ENCODE measurements at regions not wholly inside any gene's neighbourhood (a gene's known extent, or its start where the extent isn't known, plus 50 kb on each side); places are given as distances from the start of the nearest gene placed in this dataset.

GRCh38 chr6:54008589-54008988 lies 102.7 kb upstream of the MLIP start:
- no peak for DNase-seq (ENCODE audit: low read depth, low spot score)
- H3K27ac ChIP-seq = no peak overlapping the region

DNA sequence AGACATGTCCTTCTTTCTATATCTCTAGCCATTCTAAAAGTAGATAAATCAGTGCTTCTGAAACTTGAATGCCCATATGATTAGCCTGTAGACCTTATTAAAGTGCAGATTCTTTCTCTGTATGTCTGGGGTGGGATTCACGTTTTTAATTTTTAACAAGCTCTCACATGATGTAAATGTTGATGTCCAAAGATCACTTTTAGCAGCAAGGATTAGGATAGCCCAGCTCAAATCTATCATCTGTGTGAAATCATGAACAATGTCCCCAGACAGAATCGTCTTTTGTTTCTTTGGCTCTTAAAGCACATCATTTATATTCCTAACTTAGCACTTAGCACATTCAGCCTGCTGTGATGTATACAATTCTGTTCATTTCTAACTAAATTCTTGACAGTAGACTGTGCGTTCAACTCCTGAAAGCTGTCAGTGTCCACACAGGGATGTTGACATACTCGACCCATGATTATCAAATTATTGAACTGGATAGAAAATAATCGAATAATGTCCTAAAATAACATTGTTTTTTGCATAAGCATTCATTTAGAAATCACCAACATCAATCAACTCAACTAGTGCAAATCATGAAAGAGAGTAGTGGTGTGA lies 102.1 kb upstream of the MLIP start:
- DNase-seq (ENCODE audit: low read depth, low spot score) = no peak
- no peak overlapping the region for H3K27ac ChIP-seq

DNA sequence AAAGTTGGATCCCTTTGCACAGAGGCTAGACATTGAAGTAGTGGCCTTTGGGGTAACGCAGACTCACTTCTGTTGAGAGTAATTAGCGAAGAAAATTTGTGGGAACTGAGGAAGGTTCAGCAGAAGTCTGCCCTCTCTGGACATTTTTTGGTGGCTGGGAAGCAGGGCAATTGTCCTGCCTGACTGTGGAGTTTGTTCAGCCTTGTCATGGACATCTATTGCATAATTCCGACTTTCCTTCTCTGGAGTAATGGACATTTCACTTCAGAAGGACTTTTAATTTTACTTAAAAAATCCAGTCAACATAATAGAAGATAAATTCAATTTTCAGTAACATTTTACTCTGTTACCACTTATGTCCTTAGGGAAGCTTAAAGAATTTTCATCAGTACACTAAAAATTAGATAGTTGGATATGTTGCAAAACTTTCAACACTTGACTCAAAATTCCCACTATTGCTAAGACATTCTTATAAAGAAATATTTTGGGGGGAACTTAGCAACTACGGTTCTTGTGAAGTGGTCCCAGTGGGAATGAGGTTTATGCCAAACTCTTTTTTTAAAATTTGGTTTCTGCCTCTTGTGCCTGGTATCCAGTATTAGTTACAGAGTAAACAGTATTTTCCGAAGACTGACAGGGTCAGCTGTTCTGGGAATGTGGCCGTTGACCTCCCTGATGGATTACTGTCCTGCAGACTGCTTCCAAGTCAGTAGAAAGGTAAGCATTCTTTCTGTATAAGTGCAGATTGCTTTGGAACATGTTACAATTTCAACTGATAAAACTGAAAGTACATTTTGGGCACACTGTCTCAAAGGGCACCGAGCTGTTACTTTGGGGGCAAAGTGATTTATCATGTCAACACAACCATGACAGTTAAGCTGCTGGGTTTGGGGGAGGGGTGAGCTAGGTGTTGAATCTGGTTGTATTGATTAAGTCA lies 100.6 kb upstream of the MLIP start:
- no peak overlapping the region for H3K27ac ChIP-seq
- DNase-seq (ENCODE audit: low read depth, low spot score) = no peak

DNA sequence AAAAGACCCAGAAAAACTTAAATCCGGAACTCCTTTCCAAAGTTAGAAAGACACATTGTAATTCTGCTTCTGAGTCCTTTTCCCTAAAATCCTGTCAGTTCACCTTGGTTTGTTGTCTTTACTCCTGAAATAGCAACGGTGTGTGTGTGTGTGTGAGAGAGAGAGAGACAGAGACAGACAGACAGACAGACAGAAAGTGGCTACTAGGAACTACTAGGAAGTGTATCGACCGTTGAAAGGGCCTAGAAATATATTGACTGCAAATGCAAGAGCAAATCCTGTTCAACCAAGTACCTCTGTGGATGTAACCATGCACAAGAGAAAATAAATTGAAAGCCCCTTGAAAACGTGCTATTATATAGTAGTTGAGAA lies 100.0 kb upstream of the MLIP start:
- no peak overlapping the region for H3K27ac ChIP-seq
- no peak for DNase-seq (ENCODE audit: low read depth, low spot score)

DNA sequence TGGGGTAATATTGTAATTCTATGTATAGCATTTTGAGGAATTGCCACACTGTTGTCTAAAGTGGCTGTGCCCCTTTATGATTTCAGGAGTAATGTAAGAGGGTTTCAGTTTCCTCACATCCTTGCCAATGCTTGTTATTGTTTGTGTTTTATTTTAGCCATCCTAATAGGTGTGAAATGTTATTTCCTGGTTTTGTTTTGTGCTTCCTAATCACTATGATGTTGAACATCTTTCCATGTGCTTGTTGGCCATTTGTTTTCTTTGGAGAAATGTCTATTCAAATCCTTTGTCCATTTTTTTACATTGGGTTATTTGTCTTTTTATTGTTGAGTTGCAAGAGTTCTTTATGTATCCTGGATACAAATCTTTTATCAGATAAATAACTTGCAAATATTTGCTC lies 97.3 kb upstream of the MLIP start:
- no peak overlapping the region for H3K27ac ChIP-seq
- no peak for DNase-seq (ENCODE audit: low read depth, low spot score)

- H3K27ac ChIP-seq = no peak overlapping the region
- no peak for DNase-seq (ENCODE audit: low read depth, low spot score)
Measured at GRCh38 chr6:54014440-54014839, 96.8 kb upstream of the MLIP start.

DNA sequence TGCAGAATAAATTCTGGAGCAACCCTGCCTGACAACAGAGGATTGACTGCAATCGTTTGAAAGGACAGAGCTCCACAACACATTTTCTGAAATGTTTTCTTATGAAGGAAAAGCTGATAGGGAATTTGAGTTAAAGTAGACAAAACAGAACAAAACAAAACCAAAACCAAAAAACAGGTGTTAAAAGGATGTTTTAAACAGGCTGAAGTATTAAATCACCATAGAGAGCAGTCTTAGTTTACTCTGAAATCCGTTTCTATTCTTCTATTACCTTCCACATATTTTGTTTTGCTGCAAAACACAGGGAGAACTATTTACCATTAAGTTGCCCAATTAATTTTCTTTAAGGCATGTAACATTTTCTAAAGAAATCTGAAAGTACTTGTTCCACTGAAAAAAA lies 93.4 kb upstream of the MLIP start:
- H3K27ac ChIP-seq = no peak overlapping the region
- DNase-seq (ENCODE audit: low read depth, low spot score) = no peak

- H3K27ac ChIP-seq = no peak overlapping the region
- no peak for DNase-seq (ENCODE audit: low read depth, low spot score)
Measured at GRCh38 chr6:54018722-54019121, 92.5 kb upstream of the MLIP start.

DNA sequence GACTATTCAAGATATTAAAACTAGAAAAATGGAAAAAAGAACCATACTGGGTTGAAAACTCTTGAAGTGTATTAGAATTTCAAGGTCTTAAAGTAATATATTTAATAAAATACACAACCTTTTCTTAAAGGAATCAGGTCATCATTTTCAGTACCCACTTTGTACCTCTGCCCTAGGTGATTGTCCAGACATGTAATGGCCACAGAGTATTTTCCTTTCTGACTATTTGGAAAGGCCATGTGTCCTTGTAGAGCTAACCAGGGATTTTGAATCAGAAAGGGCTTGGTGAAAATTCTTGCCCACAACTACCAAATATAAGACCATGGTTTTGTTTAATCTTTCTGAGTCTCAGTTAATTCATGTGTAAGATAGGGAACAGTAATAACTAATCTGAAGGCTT lies 91.4 kb upstream of the MLIP start:
- no peak overlapping the region for H3K27ac ChIP-seq
- DNase-seq (ENCODE audit: low read depth, low spot score) = no peak

- no peak for DNase-seq (ENCODE audit: low read depth, low spot score)
- H3K27ac ChIP-seq = no peak overlapping the region
Measured at GRCh38 chr6:54020334-54020733, 90.9 kb upstream of the MLIP start.

GRCh38 chr6:54026652-54027400 lies 84.4 kb upstream of the MLIP start:
- no peak for DNase-seq (ENCODE audit: low read depth, low spot score)
- H3K27ac ChIP-seq = no peak overlapping the region

GRCh38 chr6:54028170-54028569 lies 83.1 kb upstream of the MLIP start:
- H3K27ac ChIP-seq = no peak overlapping the region
- DNase-seq (ENCODE audit: low read depth, low spot score) = no peak

- H3K27ac ChIP-seq = no peak overlapping the region
- DNase-seq (ENCODE audit: low read depth, low spot score) = no peak
Measured at GRCh38 chr6:54029187-54029586, 82.1 kb upstream of the MLIP start.

GRCh38 chr6:54031169-54031568 lies 80.1 kb upstream of the MLIP start:
- H3K27ac ChIP-seq = no peak overlapping the region
- DNase-seq (ENCODE audit: low read depth, low spot score) = no peak

DNA sequence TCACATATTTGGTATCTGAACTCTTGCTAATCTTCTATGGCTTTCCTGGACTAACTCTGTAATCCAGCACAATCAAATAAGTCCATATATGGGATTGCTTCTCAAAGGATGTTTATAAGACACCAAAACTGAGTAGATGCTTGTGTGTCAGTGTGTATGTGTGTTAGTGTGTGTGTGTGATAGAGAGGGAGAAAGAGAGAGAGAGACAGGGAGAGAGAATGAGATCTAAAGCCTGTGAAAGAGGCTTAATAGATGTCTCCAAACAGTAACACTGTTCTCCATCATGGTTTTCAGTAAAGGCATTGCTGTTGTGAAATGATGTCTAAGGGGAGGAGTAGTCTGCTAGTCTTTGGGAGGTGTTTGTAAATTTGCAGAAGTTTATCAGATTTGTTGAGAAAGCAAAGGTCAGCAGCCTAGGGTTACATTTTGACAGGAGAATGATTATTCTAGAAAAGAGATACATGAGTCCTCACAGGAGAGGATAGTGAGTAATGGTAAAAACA lies 73.9 kb upstream of the MLIP start:
- H3K27ac ChIP-seq = no peak overlapping the region
- no peak for DNase-seq (ENCODE audit: low read depth, low spot score)

- H3K27ac ChIP-seq = no peak overlapping the region
- DNase-seq (ENCODE audit: low read depth, low spot score) = no peak
Measured at GRCh38 chr6:54040545-54040944, 70.7 kb upstream of the MLIP start.

GRCh38 chr6:54041239-54041638 lies 70.0 kb upstream of the MLIP start:
- no peak overlapping the region for H3K27ac ChIP-seq
- DNase-seq (ENCODE audit: low read depth, low spot score) = no peak

- no peak overlapping the region for H3K27ac ChIP-seq
- no peak for DNase-seq (ENCODE audit: low read depth, low spot score)
Measured at GRCh38 chr6:54043360-54043759, 67.9 kb upstream of the MLIP start.

DNA sequence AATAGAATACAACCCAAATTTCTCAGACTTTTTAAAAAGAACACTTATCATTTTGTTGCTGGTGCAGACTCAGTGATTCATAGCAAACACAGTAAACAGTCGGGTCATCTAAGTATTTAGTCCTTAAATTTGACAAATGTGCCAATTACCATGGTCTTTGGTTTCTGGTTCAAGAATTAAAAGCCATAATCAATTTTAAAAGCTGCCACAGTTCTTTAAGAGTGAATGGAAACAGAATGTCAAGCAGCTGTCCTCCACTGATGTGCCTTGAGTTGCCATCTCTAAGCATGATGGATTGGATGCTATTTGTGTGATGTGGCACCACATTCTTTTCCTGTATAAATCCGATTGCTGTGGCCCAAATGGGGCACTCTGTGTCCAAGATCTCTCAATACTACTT lies 67.2 kb upstream of the MLIP start:
- DNase-seq (ENCODE audit: low read depth, low spot score) = no peak
- no peak overlapping the region for H3K27ac ChIP-seq

GRCh38 chr6:54048782-54049181 lies 62.5 kb upstream of the MLIP start:
- no peak for DNase-seq (ENCODE audit: low read depth, low spot score)
- H3K27ac ChIP-seq = no peak overlapping the region

GRCh38 chr6:54050750-54051149 lies 60.5 kb upstream of the MLIP start:
- H3K27ac ChIP-seq = no peak overlapping the region
- DNase-seq (ENCODE audit: low read depth, low spot score) = no peak

All from epithelial cell of prostate (primary cell).